ENCODE measurements at regions not wholly inside any gene's neighbourhood (a gene's known extent, or its start where the extent isn't known, plus 50 kb on each side); places are given as distances from the start of the nearest gene placed in this dataset.
"Not testable (repeated sequence)": the region's sequence is repeated elsewhere in the genome, so short reads cannot be mapped to it uniquely, and the experiment has no call there.

- peak; percentile 9 for TF ChIP-seq CTCF (IDR thresholded peaks at IDR 0.05; ENCODE audit: low read depth, low read length, missing control alignments)
- no peak for DNase-seq (ENCODE audit: low read depth)
- no peak overlapping the region for H3K4me3 ChIP-seq (ENCODE audit: low read depth, low read length)
- in situ Hi-C loops (cut with HindIII; ENCODE audit: low sequenced_read_pairs): no loop called here
Measured at GRCh38 chr10:71912431-71912830, 51.8 kb upstream of the CHST3 start.

GRCh38 chr10:71911296-71911953, 52.8 kb upstream of the CHST3 start:
- in situ Hi-C loops (cut with HindIII; ENCODE audit: low sequenced_read_pairs): no loop called here
- TF ChIP-seq CTCF (IDR thresholded peaks at IDR 0.05; ENCODE audit: low read depth, low read length, missing control alignments): no peak
- no peak overlapping the region for H3K4me3 ChIP-seq (ENCODE audit: low read depth, low read length)
- no peak for DNase-seq (ENCODE audit: low read depth)

DNA sequence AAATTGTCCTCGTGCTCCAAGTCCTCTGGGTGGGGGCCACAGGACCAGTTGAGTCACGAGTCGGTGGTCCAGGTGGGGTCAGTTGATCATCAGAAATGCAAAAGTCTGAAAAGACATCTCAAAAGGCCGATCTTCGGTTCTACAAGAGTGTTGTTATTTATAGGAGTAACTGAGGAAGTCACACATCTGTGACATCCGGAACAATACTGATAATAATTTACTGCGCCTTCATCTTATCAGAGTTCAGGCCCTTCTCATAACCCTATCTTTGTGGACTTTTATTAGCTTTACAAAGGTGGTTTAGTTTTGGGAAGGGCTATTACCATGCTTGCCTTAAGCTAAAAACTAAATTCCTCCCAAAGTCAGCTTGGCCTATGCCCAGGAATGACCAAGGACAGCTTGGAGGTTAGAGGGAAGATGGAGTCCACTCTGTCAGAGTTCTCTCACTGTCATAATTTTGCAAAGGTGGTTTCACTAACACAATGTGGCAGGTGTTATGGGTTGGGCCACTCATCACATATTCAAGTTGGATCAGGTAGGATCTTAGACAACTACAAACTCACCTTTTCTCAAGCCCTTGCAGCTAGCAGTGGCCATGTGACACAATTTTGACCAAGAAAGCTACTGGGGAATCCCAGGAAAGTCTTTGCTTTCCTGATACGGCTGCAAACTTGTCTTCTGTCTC, 54.7 kb upstream of the CHST3 start:
- TF ChIP-seq CTCF (IDR thresholded peaks at IDR 0.05; ENCODE audit: low read depth, low read length, missing control alignments): no peak
- DNase-seq (ENCODE audit: low read depth): no peak
- H3K4me3 ChIP-seq (ENCODE audit: low read depth, low read length): no peak overlapping the region
- in situ Hi-C loops (cut with HindIII; ENCODE audit: low sequenced_read_pairs): no loop called here

DNA sequence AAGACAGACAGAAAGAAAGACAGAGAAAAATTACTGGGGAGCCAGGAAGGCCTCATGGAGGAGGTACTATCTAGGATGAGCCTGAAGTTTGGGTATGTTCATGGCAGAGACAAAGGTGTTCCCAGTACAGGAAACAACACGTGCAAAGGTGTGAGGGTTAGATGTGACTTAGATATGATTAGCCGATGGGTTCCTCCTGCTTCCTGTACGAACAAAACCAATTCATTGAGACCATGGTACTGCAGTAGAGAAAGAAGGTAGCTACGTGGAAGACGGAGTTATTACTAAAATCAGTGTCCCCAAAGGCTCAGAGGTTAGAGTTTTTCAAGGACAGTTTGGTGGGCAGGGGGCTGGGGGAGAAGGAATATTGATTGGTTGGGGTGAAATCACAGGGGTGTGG, 55.2 kb upstream of the CHST3 start:
- TF ChIP-seq CTCF (IDR thresholded peaks at IDR 0.05; ENCODE audit: low read depth, low read length, missing control alignments): no peak
- in situ Hi-C loops (cut with HindIII; ENCODE audit: low sequenced_read_pairs): no loop called here
- no peak overlapping the region for H3K4me3 ChIP-seq (ENCODE audit: low read depth, low read length)
- no peak for DNase-seq (ENCODE audit: low read depth)

DNA sequence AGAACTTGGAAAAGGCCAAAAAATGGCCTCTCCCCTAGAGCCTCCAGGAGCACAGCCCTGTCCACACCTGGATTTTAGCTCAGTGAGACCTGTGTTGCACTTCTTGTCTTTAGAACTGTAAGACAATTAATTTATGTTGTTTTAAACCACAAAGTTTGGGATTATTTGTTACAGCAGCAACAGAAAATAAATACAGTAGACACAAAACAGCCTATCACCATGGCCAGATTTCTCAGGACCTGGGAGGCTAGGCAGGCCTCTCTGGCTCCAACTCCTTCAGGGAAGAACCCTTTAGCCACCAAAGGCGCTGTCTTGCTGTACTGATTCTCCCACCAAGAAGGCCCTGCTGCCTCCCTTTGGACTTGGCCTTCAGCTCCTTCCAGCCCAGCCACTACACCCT, 54.1 kb upstream of the PSAP start:
- TF ChIP-seq CTCF (IDR thresholded peaks at IDR 0.05; ENCODE audit: low read depth, low read length, missing control alignments): no peak
- no peak overlapping the region for H3K4me3 ChIP-seq (ENCODE audit: low read depth, low read length)
- no peak for DNase-seq (ENCODE audit: low read depth)
- in situ Hi-C loops (cut with HindIII; ENCODE audit: low sequenced_read_pairs): no loop called here

DNA sequence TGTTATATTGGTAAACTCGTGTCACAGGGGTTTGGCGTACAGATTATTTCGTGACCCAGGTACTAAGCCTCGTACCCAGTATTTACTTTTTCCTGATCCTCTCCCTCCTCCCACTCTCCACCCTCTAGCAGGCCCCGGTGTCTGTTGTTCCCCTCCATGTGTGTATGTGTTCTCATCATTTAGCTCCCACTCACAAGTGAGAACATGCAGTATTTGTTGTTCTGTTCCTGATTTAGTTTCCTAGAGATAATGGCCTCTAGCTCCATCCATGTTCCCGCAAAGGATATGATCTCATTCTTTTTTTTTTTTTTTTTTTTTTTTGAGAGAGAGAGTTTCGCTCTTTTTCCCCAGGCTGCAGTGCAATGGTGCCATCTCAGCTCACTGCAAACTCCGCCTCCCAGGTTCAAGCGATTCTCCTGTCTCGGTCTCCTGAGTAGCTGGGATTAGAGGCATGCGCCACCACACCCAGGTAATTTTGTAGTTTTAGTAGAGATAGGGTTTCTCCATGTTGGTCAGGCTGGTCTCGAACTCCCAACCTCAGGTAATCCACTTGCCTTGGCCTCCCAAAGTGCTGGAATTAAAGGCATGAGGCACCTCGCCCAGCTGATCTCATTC, 52.7 kb upstream of the PSAP start:
- in situ Hi-C loops (cut with HindIII; ENCODE audit: low sequenced_read_pairs); DNase-seq (ENCODE audit: low read depth); H3K4me3 ChIP-seq (ENCODE audit: low read depth, low read length): not testable (repeated sequence)

GRCh38 chr10:71902351-71902750, 51.3 kb upstream of the PSAP start:
- H3K4me3 ChIP-seq (ENCODE audit: low read depth, low read length): no peak overlapping the region
- in situ Hi-C loops (cut with HindIII; ENCODE audit: low sequenced_read_pairs): no loop called here
- DNase-seq (ENCODE audit: low read depth): no peak
- TF ChIP-seq CTCF (IDR thresholded peaks at IDR 0.05; ENCODE audit: low read depth, low read length, missing control alignments): no peak
